ENCODE measurements at regions not wholly inside any gene's neighbourhood (a gene's known extent, or its start where the extent isn't known, plus 50 kb on each side); places are given as distances from the start of the nearest gene placed in this dataset.

GRCh38 chr4:58665649-58666048, 1555.5 kb upstream of the IGFBP7 start:
- no peak for TF ChIP-seq CTCF (IDR thresholded peaks at IDR 0.05; ENCODE audit: insufficient read depth, low read length)
- no peak for DNase-seq (ENCODE audit: low read depth)

GRCh38 chr4:58658701-58659100, 1548.5 kb upstream of the IGFBP7 start:
- no peak for DNase-seq (ENCODE audit: low read depth)
- no peak for TF ChIP-seq CTCF (IDR thresholded peaks at IDR 0.05; ENCODE audit: insufficient read depth, low read length)
- no peak overlapping the region for H3K4me3 ChIP-seq (ENCODE audit: low read depth, low read length)

More at GRCh38 chr4:58665649-58666048, 1555.5 kb upstream of the IGFBP7 start:
- H3K4me3 ChIP-seq (ENCODE audit: low read depth, low read length): no peak overlapping the region

- H3K4me3 ChIP-seq (ENCODE audit: low read depth, low read length): no peak overlapping the region
- no peak for DNase-seq (ENCODE audit: low read depth)
- no peak for TF ChIP-seq CTCF (IDR thresholded peaks at IDR 0.05; ENCODE audit: insufficient read depth, low read length)
Measured at GRCh38 chr4:58653251-58653650, 1543.1 kb upstream of the IGFBP7 start.

DNA sequence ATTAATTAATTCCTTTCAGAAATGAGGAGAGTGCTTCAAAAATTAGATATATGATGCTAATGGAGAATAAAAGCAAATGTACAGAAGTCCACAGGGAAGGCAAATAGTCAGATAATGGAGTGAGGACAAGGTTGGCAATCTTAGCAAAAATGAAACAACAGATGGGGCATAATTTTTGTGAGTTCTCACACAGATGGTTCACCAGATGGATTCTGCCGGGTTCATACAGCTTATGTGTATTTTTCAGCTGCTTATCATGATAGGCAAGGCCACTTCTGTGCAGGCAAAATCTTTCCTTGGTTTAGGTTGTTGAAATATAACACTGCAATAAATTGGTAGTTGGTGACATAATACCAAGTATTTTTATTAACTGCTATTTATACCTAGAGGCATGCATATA, 1539.0 kb upstream of the IGFBP7 start:
- H3K4me3 ChIP-seq (ENCODE audit: low read depth, low read length): no peak overlapping the region
- DNase-seq (ENCODE audit: low read depth): no peak
- TF ChIP-seq CTCF (IDR thresholded peaks at IDR 0.05; ENCODE audit: insufficient read depth, low read length): no peak

DNA sequence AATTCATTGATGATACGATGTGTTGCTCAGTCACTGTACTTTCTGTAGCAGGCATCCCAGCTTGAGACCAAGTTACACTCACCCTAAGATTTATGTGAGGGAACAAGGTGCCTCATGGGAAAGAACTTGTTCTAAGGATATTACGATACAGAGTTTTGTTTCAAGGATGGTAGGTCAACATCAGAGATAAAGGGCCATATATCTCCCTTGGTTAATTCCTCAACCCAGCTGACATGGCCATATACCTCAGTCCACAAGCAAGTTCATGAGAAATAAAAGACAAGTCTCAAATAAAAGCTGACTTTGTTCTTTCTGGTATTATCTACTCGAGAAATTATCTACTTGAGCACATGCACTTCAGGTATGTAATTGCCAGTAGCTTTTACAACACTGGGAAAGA, 1535.9 kb upstream of the IGFBP7 start:
- no peak for TF ChIP-seq CTCF (IDR thresholded peaks at IDR 0.05; ENCODE audit: insufficient read depth, low read length)
- no peak for DNase-seq (ENCODE audit: low read depth)
- no peak overlapping the region for H3K4me3 ChIP-seq (ENCODE audit: low read depth, low read length)

DNA sequence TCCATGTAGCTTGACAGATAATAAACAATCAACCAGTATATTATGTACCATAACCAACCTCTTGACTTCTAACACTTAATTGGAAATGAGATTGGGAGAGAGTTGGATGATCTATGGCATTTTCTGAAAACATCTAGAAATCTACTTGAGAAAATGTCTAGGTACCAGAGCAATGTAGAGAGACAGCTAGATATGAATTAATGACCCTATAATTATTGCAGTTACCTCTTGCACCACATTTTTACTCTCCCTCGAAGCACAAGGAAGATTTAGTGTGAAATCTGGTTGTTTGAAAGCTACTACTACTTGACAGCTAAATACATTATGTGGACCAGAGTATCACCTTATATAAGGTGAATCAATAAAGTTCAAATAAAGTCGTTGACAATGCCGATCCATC, 1534.4 kb upstream of the IGFBP7 start:
- DNase-seq (ENCODE audit: low read depth): no peak
- no peak overlapping the region for H3K4me3 ChIP-seq (ENCODE audit: low read depth, low read length)
- TF ChIP-seq CTCF (IDR thresholded peaks at IDR 0.05; ENCODE audit: insufficient read depth, low read length): no peak

DNA sequence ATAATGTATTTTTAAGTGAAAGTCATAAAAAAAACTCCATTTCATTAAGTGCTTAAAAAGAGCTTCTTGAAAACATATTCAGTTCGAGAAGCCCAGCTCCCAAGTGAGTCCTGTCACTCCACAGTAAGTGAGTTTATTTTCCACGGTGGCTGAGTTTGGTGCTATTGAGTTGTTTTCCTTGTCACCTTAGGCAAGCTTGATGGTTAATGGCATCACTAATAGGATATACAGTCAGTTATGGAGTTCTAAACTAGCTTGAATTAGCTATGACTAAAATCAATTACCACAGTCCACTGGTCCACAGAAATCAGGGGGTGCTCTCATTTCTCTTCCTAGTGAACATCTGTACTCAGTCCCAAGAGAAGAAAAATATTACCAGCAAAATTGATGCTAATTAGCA, 1526.2 kb upstream of the IGFBP7 start:
- TF ChIP-seq CTCF (IDR thresholded peaks at IDR 0.05; ENCODE audit: insufficient read depth, low read length): no peak
- DNase-seq (ENCODE audit: low read depth): no peak
- no peak overlapping the region for H3K4me3 ChIP-seq (ENCODE audit: low read depth, low read length)
